Gastroesophageal sphincter (tissue), 3 donors: ENCODE measurements at regions not wholly inside any gene's neighbourhood (a gene's known extent, or its start where the extent isn't known, plus 50 kb on each side); places are given as distances from the start of the nearest gene placed in this dataset.

Experiments
- POLR2A ChIP-seq, 2 donors: fragments of 450-650 bp; IDR thresholded peaks; one replicate each; pipeline ENCODE4 v1.6.1; 2017; ENCODE audit warnings: antibody characterized with exemption in 2 of 2, mild to moderate bottlenecking in 2 of 2, moderate library complexity in 1 of 2
- POLR2AphosphoS5 ChIP-seq: sonication (generic); formaldehyde crosslinking; IDR thresholded peaks from one replicate; pipeline ENCODE4 v1.6.1; 2017; ENCODE audit warnings: antibody characterized with exemption
- TF ChIP-seq, protein P1 (sequence below), 4 experiments: fragments of 200-600 bp in 2 of 4; fragments of 450-650 bp in 2 of 4; sonication (generic) in 1 of 4; IDR thresholded peaks; one replicate each; pipeline ENCODE4 v1.5.1; 2017 to 2019; ENCODE audit warnings: antibody characterized with exemption in 4 of 4, mild to moderate bottlenecking in 2 of 4, moderate library complexity in 2 of 4

- TF ChIP-seq, protein P1, sequence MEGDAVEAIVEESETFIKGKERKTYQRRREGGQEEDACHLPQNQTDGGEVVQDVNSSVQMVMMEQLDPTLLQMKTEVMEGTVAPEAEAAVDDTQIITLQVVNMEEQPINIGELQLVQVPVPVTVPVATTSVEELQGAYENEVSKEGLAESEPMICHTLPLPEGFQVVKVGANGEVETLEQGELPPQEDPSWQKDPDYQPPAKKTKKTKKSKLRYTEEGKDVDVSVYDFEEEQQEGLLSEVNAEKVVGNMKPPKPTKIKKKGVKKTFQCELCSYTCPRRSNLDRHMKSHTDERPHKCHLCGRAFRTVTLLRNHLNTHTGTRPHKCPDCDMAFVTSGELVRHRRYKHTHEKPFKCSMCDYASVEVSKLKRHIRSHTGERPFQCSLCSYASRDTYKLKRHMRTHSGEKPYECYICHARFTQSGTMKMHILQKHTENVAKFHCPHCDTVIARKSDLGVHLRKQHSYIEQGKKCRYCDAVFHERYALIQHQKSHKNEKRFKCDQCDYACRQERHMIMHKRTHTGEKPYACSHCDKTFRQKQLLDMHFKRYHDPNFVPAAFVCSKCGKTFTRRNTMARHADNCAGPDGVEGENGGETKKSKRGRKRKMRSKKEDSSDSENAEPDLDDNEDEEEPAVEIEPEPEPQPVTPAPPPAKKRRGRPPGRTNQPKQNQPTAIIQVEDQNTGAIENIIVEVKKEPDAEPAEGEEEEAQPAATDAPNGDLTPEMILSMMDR (IDR thresholded peaks at IDR 0.05) = no peak
- TF ChIP-seq POLR2AphosphoS5 = no peak
- no peak for TF ChIP-seq POLR2A (IDR thresholded peaks at IDR 0.05)
Observed at GRCh38 chr10:109115179-109115578, 808.1 kb downstream of the XPNPEP1 start.
